ENCODE measurements at regions not wholly inside any gene's neighbourhood (a gene's known extent, or its start where the extent isn't known, plus 50 kb on each side); places are given as distances from the start of the nearest gene placed in this dataset.

DNA sequence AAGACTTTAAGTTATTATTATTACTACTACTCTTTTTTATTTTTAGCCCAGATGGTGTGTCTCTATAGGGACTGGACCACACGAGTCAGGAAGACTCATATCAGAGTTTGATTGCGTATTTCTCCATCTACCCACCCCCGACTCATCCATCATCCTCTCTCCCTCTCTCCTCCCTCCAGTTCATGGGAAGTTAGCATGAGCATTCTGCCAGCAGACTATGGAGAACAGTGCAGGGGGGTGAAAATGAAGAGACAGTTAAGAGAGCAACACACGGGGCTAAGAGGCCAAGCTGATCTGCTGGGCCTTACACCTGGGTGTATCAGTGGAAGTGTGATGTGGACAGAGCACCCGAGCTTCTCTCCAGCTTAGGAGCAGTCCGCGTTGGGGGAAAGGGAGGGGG, 95.0 kb downstream of the UQCRFS1 start:
- Histone ChIP-seq H2AFZ (ENCODE audit: low read length) (no peak overlapping the region), H4K20me1 (ENCODE audit: insufficient read depth, low read length, poor library complexity, severe bottlenecking) (no peaks in the 10 kb centered on the region), H3K9ac (ENCODE audit: low read depth, low read length, poor library complexity, severe bottlenecking) (no peak overlapping the region), H3K79me2 (ENCODE audit: insufficient read depth, low read length) (no peaks in the 10 kb centered on the region), H3K27me3 (ENCODE audit: insufficient read depth, low read length, poor library complexity, severe bottlenecking) (no peaks in the 10 kb centered on the region), H3K4me3 (ENCODE audit: low read length, poor library complexity, severe bottlenecking) (no peak overlapping the region), H3K9me2 (replicated peaks; ENCODE audit: low read depth, low read length) (no peaks in the 10 kb centered on the region), H3K4me1 (ENCODE audit: insufficient read depth, low read length, poor library complexity, severe bottlenecking) (no peaks in the 10 kb centered on the region), H3F3A (ENCODE audit: low read depth) (no peaks in the 10 kb centered on the region), H3K4me2 (ENCODE audit: low read depth, low read length, poor library complexity, severe bottlenecking) (no peak overlapping the region), H3K36me3 (ENCODE audit: insufficient read depth, low read length) (no peaks in the 10 kb centered on the region), H3K9me3 (ENCODE audit: insufficient read depth, low read depth, low read length) (no peaks in the 10 kb centered on the region; the same call in 1 of the 2 replicates)
- TF ChIP-seq CTCF (conservative IDR thresholded peaks at IDR 0.05; ENCODE audit: low read length) (no peak), EZH2phosphoT487 (IDR thresholded peaks at IDR 0.05; ENCODE audit: borderline replicate concordance) (no peak)

GRCh38 chr19:29115181-29115580, 97.8 kb downstream of the UQCRFS1 start:
- Histone ChIP-seq H4K20me1 (ENCODE audit: insufficient read depth, low read length, poor library complexity, severe bottlenecking) (no peaks in the 10 kb centered on the region), H3K9me2 (replicated peaks; ENCODE audit: low read depth, low read length) (no peaks in the 10 kb centered on the region), H3K4me1 (ENCODE audit: insufficient read depth, low read length, poor library complexity, severe bottlenecking) (no peaks in the 10 kb centered on the region), H3K4me2 (ENCODE audit: low read depth, low read length, poor library complexity, severe bottlenecking) (no peak overlapping the region), H3K4me3 (ENCODE audit: low read length, poor library complexity, severe bottlenecking) (no peak overlapping the region), H3K79me2 (ENCODE audit: insufficient read depth, low read length) (no peaks in the 10 kb centered on the region), H3K36me3 (ENCODE audit: insufficient read depth, low read length) (no peaks in the 10 kb centered on the region), H2AFZ (ENCODE audit: low read length) (no peak overlapping the region), H3K9ac (ENCODE audit: low read depth, low read length, poor library complexity, severe bottlenecking) (no peak overlapping the region), H3K27me3 (ENCODE audit: insufficient read depth, low read length, poor library complexity, severe bottlenecking) (no peaks in the 10 kb centered on the region), H3K9me3 (ENCODE audit: insufficient read depth, low read depth, low read length) (no peaks in the 10 kb centered on the region; the same call in 1 of the 2 replicates), H3F3A (ENCODE audit: low read depth) (no peaks in the 10 kb centered on the region)
- TF ChIP-seq EZH2phosphoT487 (IDR thresholded peaks at IDR 0.05; ENCODE audit: borderline replicate concordance) (no peak), CTCF (conservative IDR thresholded peaks at IDR 0.05; ENCODE audit: low read length) (no peak)

GRCh38 chr19:29113838-29114237, 99.1 kb downstream of the UQCRFS1 start:
- Histone ChIP-seq H3K4me1 (ENCODE audit: insufficient read depth, low read length, poor library complexity, severe bottlenecking) (no peaks in the 10 kb centered on the region), H3F3A (ENCODE audit: low read depth) (no peaks in the 10 kb centered on the region), H3K36me3 (ENCODE audit: insufficient read depth, low read length) (no peaks in the 10 kb centered on the region), H4K20me1 (ENCODE audit: insufficient read depth, low read length, poor library complexity, severe bottlenecking) (no peaks in the 10 kb centered on the region), H3K27me3 (ENCODE audit: insufficient read depth, low read length, poor library complexity, severe bottlenecking) (no peaks in the 10 kb centered on the region), H3K9me2 (replicated peaks; ENCODE audit: low read depth, low read length) (no peaks in the 10 kb centered on the region), H3K9ac (ENCODE audit: low read depth, low read length, poor library complexity, severe bottlenecking) (no peak overlapping the region), H3K79me2 (ENCODE audit: insufficient read depth, low read length) (no peaks in the 10 kb centered on the region), H3K9me3 (ENCODE audit: insufficient read depth, low read depth, low read length) (peaks cover 3% of the 10 kb centered on the region; the same call in 1 of the 2 replicates), H3K4me3 (ENCODE audit: low read length, poor library complexity, severe bottlenecking) (no peak overlapping the region), H3K4me2 (ENCODE audit: low read depth, low read length, poor library complexity, severe bottlenecking) (no peak overlapping the region), H2AFZ (ENCODE audit: low read length) (no peak overlapping the region)
- no peak for TF ChIP-seq CTCF (conservative IDR thresholded peaks at IDR 0.05; ENCODE audit: low read length)
- TF ChIP-seq EZH2phosphoT487 (IDR thresholded peaks at IDR 0.05; ENCODE audit: borderline replicate concordance) = no peak

All from Loucy (cell line).